Left renal pelvis (tissue), 4 donors: ENCODE measurements at regions not wholly inside any gene's neighbourhood (a gene's known extent, or its start where the extent isn't known, plus 50 kb on each side); places are given as distances from the start of the nearest gene placed in this dataset.

Experiments used
- DNase-seq, 4 donors: peaks; one replicate each; pipeline ENCODE4 v3.0.0-alpha.2; 2013; ENCODE audit warnings: low read depth in 4 of 4, low spot score in 3 of 4

DNA sequence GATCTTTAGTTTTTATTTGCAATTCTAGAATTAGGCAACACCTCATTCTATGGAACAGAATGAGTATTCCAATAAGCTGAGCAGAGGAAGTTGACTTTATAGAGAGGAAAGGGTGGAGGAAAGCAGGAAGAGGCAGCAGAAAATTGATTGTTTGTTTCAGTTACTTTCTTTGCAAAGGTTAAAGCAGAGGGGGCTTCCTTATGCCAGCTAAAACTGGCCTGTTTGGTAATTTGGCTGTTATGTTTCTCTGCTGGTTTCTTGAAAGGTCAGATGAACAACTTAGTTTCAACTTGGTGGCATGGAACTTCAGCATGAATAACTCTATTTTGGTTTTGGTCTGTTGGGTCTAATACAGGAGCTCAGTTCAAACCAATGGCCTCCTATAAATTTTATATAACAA, 190.9 kb upstream of the IL12A start:
- DNase-seq = no peak

DNA sequence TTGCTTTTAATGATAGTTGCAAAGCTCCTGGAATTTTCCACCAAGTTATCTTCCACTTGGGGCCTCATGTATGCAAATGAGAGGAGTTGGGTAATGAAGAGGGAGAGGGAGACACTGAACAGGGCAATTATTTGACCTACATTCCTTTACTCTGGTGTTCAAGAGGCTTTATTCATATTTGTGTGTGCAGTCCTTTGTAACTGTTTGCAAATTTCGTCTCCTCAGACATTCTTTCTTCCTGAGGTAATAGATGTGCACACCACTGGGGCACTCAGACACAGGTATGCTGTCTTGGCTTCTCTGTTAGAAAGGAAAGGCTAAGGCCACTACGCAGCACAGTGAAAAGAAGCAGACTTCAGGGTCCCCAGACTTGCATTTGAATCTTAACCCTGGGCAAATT, 189.7 kb upstream of the IL12A start:
- no peak for DNase-seq

- DNase-seq = no peak
These were observed 188.0 kb upstream of the IL12A start for GRCh38 chr3:159800434-159801155.

GRCh38 chr3:159802864-159803263, 185.8 kb upstream of the IL12A start:
- no peak for DNase-seq

GRCh38 chr3:159803459-159803858, 185.2 kb upstream of the IL12A start:
- no peak for DNase-seq

GRCh38 chr3:159804726-159805410, 183.8 kb upstream of the IL12A start:
- DNase-seq = peak in 3 of 4 donors; percentile 54 to 65 (median 64)

- DNase-seq = no peak
These were observed 183.2 kb upstream of the IL12A start for GRCh38 chr3:159805411-159805772.

- DNase-seq = no peak
These were observed 182.2 kb upstream of the IL12A start for GRCh38 chr3:159806412-159806811.

GRCh38 chr3:159807137-159808040, 181.2 kb upstream of the IL12A start:
- no peak for DNase-seq

DNA sequence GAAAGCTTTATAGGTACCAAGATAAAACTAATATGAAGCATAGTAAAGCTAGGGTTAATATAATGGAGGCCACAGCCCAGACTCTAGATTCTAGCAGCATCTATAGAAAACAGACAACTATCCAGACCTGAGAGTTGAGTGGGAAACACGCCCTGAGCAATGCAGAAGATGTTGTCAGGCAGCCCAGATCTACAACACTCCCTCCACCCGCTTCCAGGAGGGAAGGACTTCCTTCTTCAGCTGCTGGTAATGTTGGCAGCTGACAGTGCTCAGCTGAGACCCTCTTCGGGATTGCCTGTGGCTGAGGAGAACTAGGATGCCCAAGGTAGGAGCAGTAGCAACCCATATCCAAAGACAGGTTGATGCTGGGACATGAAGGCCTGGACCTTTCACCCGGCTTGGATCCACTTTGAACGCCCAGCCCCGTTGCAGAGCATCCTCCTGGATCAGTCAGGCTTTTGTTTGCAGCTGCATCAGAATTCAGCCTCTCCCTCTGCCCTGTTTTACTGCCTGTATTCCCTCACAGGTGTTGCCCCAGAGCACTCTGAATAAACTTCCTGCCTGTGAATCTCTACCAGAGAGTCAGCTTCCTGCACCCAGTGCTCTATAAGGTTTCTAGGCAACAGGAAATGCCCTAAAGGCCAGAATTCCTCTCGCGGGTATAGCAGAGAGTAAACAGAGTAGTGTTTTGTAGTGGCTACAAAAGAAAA, 174.7 kb upstream of the IL12A start:
- DNase-seq = no peak

DNA sequence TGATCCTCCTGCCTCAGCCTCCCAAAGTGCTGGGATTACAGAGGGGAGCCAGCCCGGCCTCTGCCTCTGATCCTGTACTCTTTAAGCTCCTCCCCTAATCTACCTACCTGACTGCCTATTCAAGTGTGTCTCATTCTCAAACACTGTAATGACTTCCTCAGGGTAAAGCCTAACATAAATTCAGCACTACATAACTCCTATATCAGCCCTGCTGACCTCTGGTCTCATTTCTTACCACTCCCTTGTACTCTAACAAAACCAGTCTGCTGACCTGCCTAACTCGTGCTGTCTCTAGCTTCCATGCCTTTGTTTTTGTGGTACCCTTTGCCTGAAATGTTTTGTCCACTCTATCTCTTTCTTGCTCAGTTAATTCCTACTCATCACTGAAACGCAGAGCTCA, 172.1 kb upstream of the IL12A start:
- DNase-seq = no peak

GRCh38 chr3:159817126-159817525, 171.5 kb upstream of the IL12A start:
- no peak for DNase-seq

DNA sequence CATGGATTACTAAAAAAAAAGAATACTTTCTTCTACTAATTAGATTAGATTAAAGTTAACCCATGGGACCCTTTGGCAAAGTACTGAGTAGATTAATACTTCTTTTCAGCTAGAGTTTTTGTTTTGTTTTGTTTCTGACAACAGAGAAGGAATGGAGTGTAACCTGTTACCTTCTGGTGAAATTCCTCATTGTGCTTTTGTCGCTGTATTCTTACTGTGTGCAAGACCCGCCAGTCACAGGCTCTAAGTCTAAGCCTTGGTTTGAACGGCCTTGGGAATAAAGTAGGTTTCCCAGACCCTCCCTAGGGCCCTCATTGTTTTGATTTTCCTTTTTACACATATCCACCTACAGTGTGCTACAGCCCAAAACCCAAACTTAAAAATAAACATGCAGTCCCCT, 171.1 kb upstream of the IL12A start:
- no peak for DNase-seq

- no peak for DNase-seq
These were observed 170.2 kb upstream of the IL12A start for GRCh38 chr3:159818399-159818798.

DNA sequence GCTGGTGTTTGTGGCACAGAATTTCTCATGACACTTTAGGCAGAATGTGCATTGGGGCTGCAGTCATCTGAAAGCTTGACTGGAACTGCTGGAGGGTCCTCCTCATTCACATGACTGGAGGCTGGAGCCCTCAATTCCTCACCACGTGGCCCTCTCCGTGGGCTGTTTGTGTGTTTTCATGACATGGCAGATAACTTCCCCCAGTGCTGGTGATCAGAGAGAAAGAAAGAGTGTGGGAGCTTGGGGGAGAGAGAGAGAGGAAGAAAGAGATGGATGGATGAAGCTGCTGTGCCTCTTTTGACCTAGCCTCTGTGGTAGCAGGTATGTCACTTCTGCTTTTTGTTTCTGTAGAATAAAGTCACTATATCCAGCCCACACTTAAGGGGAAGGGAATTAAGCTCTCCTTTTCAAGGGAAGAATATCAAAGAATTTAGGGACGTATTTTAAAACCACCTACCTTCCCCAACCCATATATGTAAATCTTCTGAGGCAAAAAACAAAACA, 169.6 kb upstream of the IL12A start:
- no peak for DNase-seq

DNA sequence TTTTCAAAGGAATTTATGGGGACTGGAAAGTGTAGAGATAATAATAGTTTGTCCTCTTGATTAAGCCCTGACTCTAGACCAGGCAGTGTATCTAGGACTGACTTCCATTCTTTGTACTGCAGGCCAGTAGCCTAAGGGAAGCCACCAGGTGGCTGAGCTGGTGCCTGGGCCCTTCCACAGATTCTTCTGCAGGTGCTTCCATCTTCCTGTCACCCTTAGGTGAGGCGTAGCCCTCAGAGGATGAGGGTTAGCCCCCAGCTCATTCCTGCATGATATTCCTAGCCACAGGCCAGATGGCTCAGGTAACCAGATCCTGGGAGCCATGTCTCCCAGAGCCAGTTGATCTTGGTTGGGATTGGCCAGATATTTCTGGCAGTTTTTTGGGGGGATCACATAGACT, 169.0 kb upstream of the IL12A start:
- DNase-seq = no peak

DNA sequence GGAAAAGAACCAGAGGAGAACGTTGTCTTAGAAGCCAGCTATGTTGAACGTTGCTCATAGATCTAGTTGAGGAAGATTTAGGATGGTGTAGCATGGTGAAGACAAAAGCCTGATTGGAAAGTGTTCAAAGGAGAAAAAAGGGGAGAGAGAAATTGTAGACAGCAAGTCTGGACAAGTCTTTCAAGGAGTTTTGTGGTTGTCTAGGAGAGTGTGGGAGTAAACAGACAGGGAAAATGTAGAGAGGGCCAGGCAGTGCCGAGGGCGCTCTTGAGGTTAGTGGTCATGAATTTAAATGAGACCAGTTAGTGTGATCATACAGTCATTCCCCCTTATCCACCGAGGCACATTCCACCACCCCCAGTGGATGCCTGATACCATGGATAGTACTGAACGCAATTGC, 167.5 kb upstream of the IL12A start:
- DNase-seq = no peak

- no peak for DNase-seq
These were observed 166.9 kb upstream of the IL12A start for GRCh38 chr3:159821736-159822135.

DNA sequence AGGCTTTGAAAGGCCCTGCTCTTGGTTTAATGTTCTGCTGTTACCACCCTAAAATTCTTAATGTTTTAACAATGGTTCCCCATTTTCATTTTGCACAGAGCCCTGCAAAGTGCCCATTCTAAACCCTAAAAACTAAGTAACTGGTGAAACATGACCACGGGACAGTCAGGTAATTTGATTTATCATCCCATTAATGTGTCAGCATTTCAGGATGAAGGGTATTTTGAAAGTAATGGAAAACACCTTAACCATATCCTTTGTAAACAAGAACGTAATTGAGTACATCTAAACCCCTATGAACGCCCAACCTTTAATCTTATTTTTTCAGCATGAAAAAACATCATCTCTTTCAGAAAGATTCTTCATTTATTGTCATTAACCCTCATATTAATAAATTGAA, 164.9 kb upstream of the IL12A start:
- DNase-seq = no peak

DNA sequence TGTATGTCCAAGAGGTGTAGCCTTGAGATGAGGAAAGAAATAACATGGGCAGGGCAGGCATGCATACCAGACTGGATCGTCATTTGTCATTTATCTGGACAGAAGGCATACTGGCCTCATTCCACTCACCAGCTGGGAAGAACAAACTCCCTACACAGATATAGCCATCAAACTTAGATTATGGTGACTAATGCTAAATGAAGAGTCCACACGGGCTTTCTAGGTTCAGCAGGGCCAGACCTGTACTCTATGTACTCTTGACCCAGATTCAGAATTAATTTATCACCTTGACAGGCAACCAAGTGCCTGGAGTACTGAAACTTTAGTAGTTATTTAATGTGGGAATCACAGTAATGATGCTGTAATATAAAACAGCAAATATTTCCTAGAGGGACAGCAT, 164.3 kb upstream of the IL12A start:
- no peak for DNase-seq
